ENCODE measurements at regions not wholly inside any gene's neighbourhood (a gene's known extent, or its start where the extent isn't known, plus 50 kb on each side); places are given as distances from the start of the nearest gene placed in this dataset.

- Histone ChIP-seq H3K79me2 (ENCODE audit: control insufficient read depth, insufficient read depth, low read length) (no peaks in the 10 kb centered on the region), H3K36me3 (ENCODE audit: control insufficient read depth in 2 of 2, extremely low read depth in 1 of 2, insufficient read depth in 2 of 2, low read length in 2 of 2) (no peaks in the 10 kb centered on the region), H3K9me3 (replicated peaks; ENCODE audit: control insufficient read depth, insufficient read depth, low read length) (no peaks in the 10 kb centered on the region), H3K9ac (replicated peaks; ENCODE audit: extremely low read depth, insufficient read depth, low read length) (no peak overlapping the region), H2AFZ (ENCODE audit: low read depth, low read length) (no peak overlapping the region), H3K9me1 (replicated peaks; ENCODE audit: control insufficient read depth, extremely low read depth, insufficient read depth, low read length) (no peaks in the 10 kb centered on the region), H3K4me3 (replicated peaks in 1 of 3; ENCODE audit: insufficient read depth in 1 of 3, low read depth in 1 of 3, low read length in 3 of 3) (no peak overlapping the region), H4K20me1 (replicated peaks; ENCODE audit: control insufficient read depth, extremely low read depth, insufficient read depth, low read length) (no peaks in the 10 kb centered on the region), H3K27ac (ENCODE audit: insufficient read depth, low read depth, low read length) (no peak overlapping the region), H3K4me2 (ENCODE audit: insufficient read depth, low read length) (no peak overlapping the region), H3K27me3 (ENCODE audit: control insufficient read depth in 2 of 2, insufficient read depth in 2 of 2, low read length in 2 of 2) (peaks cover 0 to 2% of the 10 kb centered on the region in 2 experiments), H3K4me1 (ENCODE audit: control insufficient read depth, extremely low read depth, insufficient read depth, low read length) (no peaks in the 10 kb centered on the region)
- CTCF ChIA-PET, result no interaction called here
- no peak for TF ChIP-seq JUN (IDR thresholded peaks at IDR 0.05; ENCODE audit: borderline replicate concordance, insufficient read depth, insufficient read length, low read depth)
- no peak for TF ChIP-seq POLR2AphosphoS5 (IDR thresholded peaks at IDR 0.05; ENCODE audit: insufficient read depth, low read depth, low read length)
- no peak for TF ChIP-seq FOS (IDR thresholded peaks at IDR 0.05; ENCODE audit: borderline replicate concordance, insufficient read depth, low read length)
- no peak for TF ChIP-seq CTCF (IDR thresholded peaks at IDR 0.05; ENCODE audit: extremely low read depth in 1 of 2, insufficient read depth in 1 of 2, low read depth in 1 of 2, low read length in 2 of 2)
- TF ChIP-seq POLR2A (IDR thresholded peaks at IDR 0.05; ENCODE audit: low read depth, low read length), result no peak
- no peak for TF ChIP-seq GATA2 (IDR thresholded peaks at IDR 0.05; ENCODE audit: insufficient read depth, insufficient read length, low read depth, low read length)
- no peak for TF ChIP-seq EZH2 (IDR thresholded peaks at IDR 0.05; ENCODE audit: borderline replicate concordance, low read depth, low read length, severe bottlenecking)
- TF ChIP-seq MAX (IDR thresholded peaks at IDR 0.05; ENCODE audit: insufficient read depth, insufficient read length), result no peak
- no peak for TF ChIP-seq MYC (IDR thresholded peaks at IDR 0.05; ENCODE audit: low read depth, low read length)
- FAIRE-seq (no peak), DNase-seq (ENCODE audit: low read depth, low spot score) (no peak)
- intact Hi-C loops (cut with micrococcal nuclease) (no loop called here), dilution Hi-C loops (cut with MboI; ENCODE audit: extremely low pct_ligation_motif_present, low sequenced_read_pairs) (no loop called here)
- BruUV-seq (replicated peaks), result no TSS peak
- POLR2A ChIA-PET, result no interaction called here
Observed at GRCh38 chr17:79261355-79262072, 186.9 kb downstream of the ENGASE start.
